ENCODE measurements at regions not wholly inside any gene's neighbourhood (a gene's known extent, or its start where the extent isn't known, plus 50 kb on each side); places are given as distances from the start of the nearest gene placed in this dataset.
A peak's percentile ranks its signal among the peaks of the same experiment; 100 is the strongest.

GRCh38 chr5:129172580-129172979, 78.0 kb downstream of the ISOC1 start:
- H4K20me1 ChIP-seq (ENCODE audit: insufficient read depth): no peaks in the 10 kb centered on the region
- no peaks in the 10 kb centered on the region for H3K9me3 ChIP-seq (ENCODE audit: control insufficient read depth in 1 of 2, insufficient read depth in 1 of 2, low read depth in 1 of 2, low read length in 2 of 2)
- intact Hi-C loops (cut with micrococcal nuclease): loop anchor here (1.0 to 10.0 kb wide), 3 partner anchors 372 to 680 kb away; no protein-coding TSS in a partner anchor
- H3K9ac ChIP-seq (ENCODE audit: low read length): no peak overlapping the region
- TF ChIP-seq ZNF274 (IDR thresholded peaks at IDR 0.05; ENCODE audit: low read depth, low read length) (no peak), CTCF (IDR thresholded peaks at IDR 0.05 in 2 of 3, conservative IDR thresholded peaks at IDR 0.05 in 1 of 3; ENCODE audit: borderline replicate concordance in 1 of 3, insufficient read depth in 1 of 3, low read depth in 2 of 3, low read length in 2 of 3) (peak in 2 of 3 experiments; percentile 37 to 79; a peak in 2 of 6 replicates), RAD21 (IDR thresholded peaks at IDR 0.05; ENCODE audit: low read depth) (peak; percentile 67)
- TF ChIP-seq, protein P1, sequence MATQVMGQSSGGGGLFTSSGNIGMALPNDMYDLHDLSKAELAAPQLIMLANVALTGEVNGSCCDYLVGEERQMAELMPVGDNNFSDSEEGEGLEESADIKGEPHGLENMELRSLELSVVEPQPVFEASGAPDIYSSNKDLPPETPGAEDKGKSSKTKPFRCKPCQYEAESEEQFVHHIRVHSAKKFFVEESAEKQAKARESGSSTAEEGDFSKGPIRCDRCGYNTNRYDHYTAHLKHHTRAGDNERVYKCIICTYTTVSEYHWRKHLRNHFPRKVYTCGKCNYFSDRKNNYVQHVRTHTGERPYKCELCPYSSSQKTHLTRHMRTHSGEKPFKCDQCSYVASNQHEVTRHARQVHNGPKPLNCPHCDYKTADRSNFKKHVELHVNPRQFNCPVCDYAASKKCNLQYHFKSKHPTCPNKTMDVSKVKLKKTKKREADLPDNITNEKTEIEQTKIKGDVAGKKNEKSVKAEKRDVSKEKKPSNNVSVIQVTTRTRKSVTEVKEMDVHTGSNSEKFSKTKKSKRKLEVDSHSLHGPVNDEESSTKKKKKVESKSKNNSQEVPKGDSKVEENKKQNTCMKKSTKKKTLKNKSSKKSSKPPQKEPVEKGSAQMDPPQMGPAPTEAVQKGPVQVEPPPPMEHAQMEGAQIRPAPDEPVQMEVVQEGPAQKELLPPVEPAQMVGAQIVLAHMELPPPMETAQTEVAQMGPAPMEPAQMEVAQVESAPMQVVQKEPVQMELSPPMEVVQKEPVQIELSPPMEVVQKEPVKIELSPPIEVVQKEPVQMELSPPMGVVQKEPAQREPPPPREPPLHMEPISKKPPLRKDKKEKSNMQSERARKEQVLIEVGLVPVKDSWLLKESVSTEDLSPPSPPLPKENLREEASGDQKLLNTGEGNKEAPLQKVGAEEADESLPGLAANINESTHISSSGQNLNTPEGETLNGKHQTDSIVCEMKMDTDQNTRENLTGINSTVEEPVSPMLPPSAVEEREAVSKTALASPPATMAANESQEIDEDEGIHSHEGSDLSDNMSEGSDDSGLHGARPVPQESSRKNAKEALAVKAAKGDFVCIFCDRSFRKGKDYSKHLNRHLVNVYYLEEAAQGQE (IDR thresholded peaks at IDR 0.05; ENCODE audit: low read depth): no peak
- no TSS peak for BruUV-seq (replicated peaks)
- no peak overlapping the region for H3K4me3 ChIP-seq (replicated peaks in 1 of 2; ENCODE audit: low read depth in 1 of 2, low read length in 2 of 2)
- ChIA-PET CTCF (interaction anchor here (2.9 kb wide), 1 partner anchor 595 kb away, joined by 11 read pairs; no protein-coding TSS in a partner anchor), RAD21 (ENCODE audit: low non-redundant PET in 1 of 2, low total read pairs in 2 of 2, uncharacterized antibody in 2 of 2, unreplicated experiment in 2 of 2) (no interaction called here), POLR2A (no interaction called here)
- 0 out of 2 replicates have a peak, but pooled peaks have one; percentile 42 for ATAC-seq
- H3K9me2 ChIP-seq (ENCODE audit: insufficient read depth): no peaks in the 10 kb centered on the region
- no peaks in the 10 kb centered on the region for H3K36me3 ChIP-seq (ENCODE audit: control insufficient read depth in 1 of 2, insufficient read depth in 2 of 2, low read length in 2 of 2)
- H2AFZ ChIP-seq (ENCODE audit: low read depth, low read length, poor library complexity, severe bottlenecking): no peak overlapping the region
- peak; percentile 12 for DNase-seq (ENCODE audit: low read depth, low spot score)
- H3K4me2 ChIP-seq (ENCODE audit: low read length): no peak overlapping the region
- H3K27ac ChIP-seq (ENCODE audit: low read depth, low read length): no peak overlapping the region
- no peaks in the 10 kb centered on the region for H3K79me2 ChIP-seq (ENCODE audit: insufficient read depth, low read length)
- no peaks in the 10 kb centered on the region for H3K27me3 ChIP-seq (ENCODE audit: insufficient read depth, low read length)
- H3K4me1 ChIP-seq (ENCODE audit: control insufficient read depth in 1 of 2, insufficient read depth in 2 of 2, low read length in 2 of 2): no peaks in the 10 kb centered on the region
